ENCODE measurements at regions not wholly inside any gene's neighbourhood (a gene's known extent, or its start where the extent isn't known, plus 50 kb on each side); places are given as distances from the start of the nearest gene placed in this dataset.

- TF ChIP-seq CTCF (IDR thresholded peaks at IDR 0.05), result no peak
- TF ChIP-seq ZFX (IDR thresholded peaks at IDR 0.05; ENCODE audit: borderline replicate concordance), result no peak
These were observed 142.4 kb downstream of the CAND1 start for GRCh38 chr12:67411562-67411961.

Measured in 22Rv1 (cell line).